ENCODE measurements at regions not wholly inside any gene's neighbourhood (a gene's known extent, or its start where the extent isn't known, plus 50 kb on each side); places are given as distances from the start of the nearest gene placed in this dataset.
"Not testable (repeated sequence)": the region's sequence is repeated elsewhere in the genome, so short reads cannot be mapped to it uniquely, and the experiment has no call there.

DNA sequence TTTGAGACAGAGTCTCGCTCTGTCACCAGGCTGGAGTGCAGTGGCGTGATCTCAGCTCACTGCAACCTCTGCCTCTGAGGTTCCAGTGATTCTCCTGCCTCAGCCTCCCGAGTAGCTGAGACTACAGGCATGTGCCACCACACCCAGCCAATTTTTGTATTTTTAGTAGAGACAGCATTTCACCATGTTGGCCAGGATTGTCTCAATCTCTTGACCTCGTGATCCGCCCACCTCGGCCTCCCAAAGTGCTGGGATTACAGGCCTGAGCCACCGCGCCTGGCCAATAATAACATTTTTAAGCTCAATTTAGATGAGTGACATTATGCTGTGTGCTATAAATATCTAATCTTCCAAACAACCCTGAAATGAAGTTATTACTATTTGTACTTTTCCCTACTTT is 338.8 kb upstream of the VRK2 start:
- DNase-seq (ENCODE audit: low read depth): not testable (repeated sequence)

DNA sequence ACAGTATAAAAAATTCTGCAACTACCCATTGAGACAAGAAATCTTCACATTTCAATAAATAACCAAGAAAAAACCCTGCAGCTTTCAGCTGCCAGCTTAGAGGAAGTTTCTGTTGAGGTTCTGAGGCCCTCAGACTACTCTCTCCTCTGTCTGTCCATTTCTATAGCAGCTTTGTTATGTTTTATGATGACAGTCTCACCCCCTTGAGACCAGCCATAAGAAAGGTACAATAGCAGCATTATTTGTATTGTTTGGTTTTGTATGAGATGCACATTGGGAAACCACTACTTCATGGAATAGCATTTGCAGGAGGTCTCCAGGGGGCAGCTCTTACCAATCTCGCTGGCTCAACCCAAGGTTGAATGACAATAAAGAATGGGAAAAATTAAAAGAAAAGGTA is 334.6 kb upstream of the VRK2 start:
- DNase-seq (ENCODE audit: low read depth): no peak

DNA sequence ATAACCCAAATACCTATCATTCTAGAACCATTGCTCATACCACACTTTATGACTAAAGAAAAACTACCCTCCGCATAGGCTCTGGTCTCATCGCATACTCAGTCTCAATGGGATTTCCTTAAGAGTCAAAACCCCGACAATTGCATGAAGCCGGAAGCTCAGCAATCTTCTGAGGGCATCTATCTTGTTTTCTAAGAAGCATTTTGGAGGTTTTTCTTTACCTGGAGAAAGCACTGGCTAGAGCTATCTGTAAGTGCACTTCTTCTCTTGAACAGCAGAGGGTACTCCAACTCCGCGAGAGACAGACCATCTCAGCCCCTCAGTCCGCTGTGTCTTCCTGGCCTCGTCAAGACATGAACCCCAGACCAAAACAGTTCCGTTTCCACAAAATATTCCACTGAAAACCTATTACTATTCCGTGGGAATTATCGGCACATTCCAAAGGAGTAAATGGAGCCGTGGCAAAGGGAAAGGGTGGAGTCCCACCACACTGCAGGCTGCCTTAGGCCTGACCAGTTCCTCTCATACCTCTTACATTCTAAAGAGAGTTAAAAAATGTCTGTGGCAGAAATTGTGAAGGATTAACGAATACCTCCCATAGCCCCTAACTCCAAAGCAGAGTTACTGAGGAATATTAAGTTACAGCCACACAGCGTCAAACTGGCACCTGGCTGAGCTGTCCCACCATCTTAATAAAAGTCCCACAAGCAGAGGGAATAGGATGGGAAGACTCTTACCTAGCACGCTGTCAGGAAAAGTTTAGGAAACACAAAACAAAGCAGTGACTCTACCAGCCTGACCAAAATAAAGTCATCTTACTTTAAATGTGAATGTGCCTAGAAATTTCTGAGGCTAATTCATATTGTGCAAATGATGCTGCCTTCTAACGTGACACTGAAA is 325.6 kb upstream of the VRK2 start:
- peak; percentile 9 for DNase-seq (ENCODE audit: low read depth)

GRCh38 chr2:57725337-57725947 is 321.2 kb upstream of the VRK2 start:
- no peak for DNase-seq (ENCODE audit: low read depth)

GRCh38 chr2:57726294-57726693 is 320.3 kb upstream of the VRK2 start:
- DNase-seq (ENCODE audit: low read depth): no peak

DNA sequence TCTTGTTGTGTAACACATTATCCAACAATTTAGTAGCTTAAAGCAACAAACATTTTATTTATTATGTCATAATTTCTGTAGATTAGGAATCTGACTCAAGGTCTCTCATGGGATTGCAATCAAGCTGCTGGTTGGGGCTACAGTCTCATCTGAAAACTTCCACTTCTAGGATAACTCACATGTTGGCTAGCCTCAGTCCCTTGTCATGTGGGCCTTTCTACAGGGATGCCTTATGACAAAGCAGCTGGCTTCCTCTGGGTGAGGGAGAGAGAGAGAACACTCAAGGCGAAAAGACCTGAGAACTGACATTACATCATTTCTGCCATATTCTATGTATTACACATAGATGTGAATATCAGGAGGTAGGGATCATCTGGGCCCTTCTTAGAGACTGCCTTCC is 317.9 kb upstream of the VRK2 start:
- DNase-seq (ENCODE audit: low read depth): no peak

- no peak for DNase-seq (ENCODE audit: low read depth)
Measured at GRCh38 chr2:57733956-57734355, 312.6 kb upstream of the VRK2 start.

- DNase-seq (ENCODE audit: low read depth): no peak
Measured at GRCh38 chr2:57740891-57741290, 305.7 kb upstream of the VRK2 start.

DNA sequence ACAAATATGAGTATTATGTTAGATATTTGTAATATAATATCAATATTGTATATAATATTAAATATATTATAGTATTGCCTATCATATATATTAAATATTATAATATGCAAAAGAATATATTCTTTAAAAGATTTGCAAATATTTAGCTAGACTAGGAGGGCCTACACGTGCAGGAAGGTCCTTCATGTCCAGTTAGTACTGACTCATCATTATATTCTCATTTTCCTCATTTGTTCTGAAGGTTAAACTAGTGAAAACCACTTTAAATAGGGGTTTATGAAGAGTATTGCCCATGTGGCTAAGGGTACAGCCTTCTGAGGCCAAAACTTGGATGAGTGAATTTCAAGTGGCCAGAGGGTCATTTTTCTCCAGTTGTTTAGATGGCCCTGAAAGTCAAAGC is 293.0 kb upstream of the VRK2 start:
- no peak for DNase-seq (ENCODE audit: low read depth)

GRCh38 chr2:57758686-57759085 is 287.9 kb upstream of the VRK2 start:
- DNase-seq (ENCODE audit: low read depth): no peak

DNA sequence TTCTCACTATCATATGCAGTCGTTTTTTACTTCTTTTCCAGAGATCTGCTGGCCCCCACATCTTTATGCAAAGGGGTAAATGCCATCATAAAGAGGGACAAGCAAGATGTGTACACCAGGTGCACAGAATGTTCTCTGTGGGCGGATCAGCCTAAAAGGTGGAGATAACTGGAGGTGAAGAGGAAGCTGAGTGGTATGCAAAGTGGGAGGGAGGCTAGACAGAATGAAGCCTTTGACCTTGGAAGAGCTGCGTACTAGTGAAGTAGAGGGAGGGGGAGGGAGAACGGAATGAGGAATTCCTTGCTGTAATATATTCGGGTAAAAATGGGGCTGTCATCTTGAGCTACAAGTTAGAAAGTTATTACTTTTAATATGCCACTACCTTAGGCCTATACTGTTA is 287.5 kb upstream of the VRK2 start:
- DNase-seq (ENCODE audit: low read depth): no peak

- DNase-seq (ENCODE audit: low read depth): peak; percentile 76
Measured at GRCh38 chr2:57759822-57760300, 286.7 kb upstream of the VRK2 start.

GRCh38 chr2:57760381-57760801 is 286.2 kb upstream of the VRK2 start:
- no peak for DNase-seq (ENCODE audit: low read depth)

GRCh38 chr2:57776916-57777315 is 269.7 kb upstream of the VRK2 start:
- DNase-seq (ENCODE audit: low read depth): no peak

GRCh38 chr2:57782587-57782986 is 264.0 kb upstream of the VRK2 start:
- no peak for DNase-seq (ENCODE audit: low read depth)

- no peak for DNase-seq (ENCODE audit: low read depth)
Measured at GRCh38 chr2:57793310-57793709, 253.3 kb upstream of the VRK2 start.

DNA sequence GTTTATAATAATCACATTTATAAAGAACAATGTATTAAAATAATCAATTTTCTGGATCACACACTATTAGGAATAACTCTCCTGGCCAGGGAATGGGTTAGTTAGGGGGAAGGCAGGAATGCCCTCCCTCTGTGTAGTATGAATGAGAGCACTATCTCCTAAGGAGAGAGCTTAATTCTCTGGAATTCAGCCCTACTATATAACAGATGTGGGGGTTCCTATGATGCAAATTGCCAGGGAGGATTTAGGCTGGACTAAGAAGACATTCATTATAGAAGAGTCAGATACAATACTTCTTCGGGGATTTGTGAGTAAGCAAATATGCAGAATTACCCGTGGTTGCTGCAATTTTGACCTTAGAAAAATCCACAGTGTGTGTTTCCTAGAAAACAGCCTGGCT is 250.1 kb upstream of the VRK2 start:
- no peak for DNase-seq (ENCODE audit: low read depth)

DNA sequence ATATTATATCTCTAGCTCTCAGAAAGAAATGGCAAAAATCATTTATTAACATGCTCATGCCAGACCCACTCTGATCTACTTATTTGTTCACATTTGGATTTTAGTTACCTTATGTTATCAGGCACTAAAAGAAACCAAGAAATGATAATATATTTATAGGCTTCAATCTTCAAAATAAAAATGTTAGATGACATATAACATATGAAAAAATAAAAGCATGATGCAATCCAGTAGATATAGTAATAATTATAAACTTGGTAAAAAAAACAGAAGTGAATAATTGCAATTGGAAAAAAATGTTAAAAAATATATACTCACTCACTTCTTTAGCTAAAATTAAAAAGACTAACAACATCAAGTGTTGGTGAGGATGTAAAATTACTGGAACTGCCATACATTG is 248.3 kb upstream of the VRK2 start:
- no peak for DNase-seq (ENCODE audit: low read depth)

DNA sequence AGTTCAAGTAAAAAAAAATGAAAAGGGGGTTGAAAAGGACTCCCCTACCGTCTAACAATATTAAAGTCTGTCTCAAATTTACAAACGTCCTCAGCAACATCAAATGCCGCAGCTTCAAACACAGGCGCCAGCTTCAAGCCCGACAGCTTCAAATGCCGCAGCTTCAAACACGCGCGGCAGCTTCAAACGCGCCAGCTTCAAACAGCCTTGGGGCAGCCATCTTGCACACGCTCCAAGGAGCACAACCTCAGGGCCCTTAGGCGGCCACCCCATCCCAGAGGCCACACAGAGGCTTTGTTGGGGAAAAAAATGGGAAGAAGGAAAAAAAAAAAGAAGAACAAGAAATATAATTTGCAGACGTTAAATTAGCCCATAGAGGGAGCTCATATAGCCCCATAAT is 244.4 kb upstream of the VRK2 start:
- no peak for DNase-seq (ENCODE audit: low read depth)

GRCh38 chr2:57804971-57805370 is 241.6 kb upstream of the VRK2 start:
- no peak for DNase-seq (ENCODE audit: low read depth)

- no peak for DNase-seq (ENCODE audit: low read depth)
Measured at GRCh38 chr2:57806449-57806968, 240.1 kb upstream of the VRK2 start.

GRCh38 chr2:57809230-57809629 is 237.4 kb upstream of the VRK2 start:
- DNase-seq (ENCODE audit: low read depth): no peak

DNA sequence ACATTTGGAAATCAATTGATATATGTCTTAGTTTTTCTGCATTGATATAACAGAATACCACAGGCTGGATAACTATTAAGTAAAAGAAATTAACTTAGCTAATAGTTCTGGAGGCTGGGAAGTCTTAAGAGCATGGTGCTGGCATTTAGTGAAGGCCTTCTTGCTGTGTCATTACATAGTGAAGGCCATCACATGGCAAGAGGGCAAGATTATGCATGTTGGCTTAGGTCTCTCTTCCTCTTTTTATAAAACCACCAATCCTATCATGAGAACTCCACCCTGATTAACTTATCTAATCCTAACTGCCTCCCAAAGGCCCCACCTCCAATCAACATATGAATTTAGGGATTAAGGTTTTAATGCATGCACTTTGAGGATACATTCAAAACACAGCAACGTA is 225.5 kb upstream of the VRK2 start:
- no peak for DNase-seq (ENCODE audit: low read depth)
